Neutrophil (primary cell): ENCODE measurements at regions not wholly inside any gene's neighbourhood (a gene's known extent, or its start where the extent isn't known, plus 50 kb on each side); places are given as distances from the start of the nearest gene placed in this dataset.

ENCODE experiments used
- H3K27ac ChIP-seq: fragments of 200-600 bp; sonication (generic); 2 replicates; pipeline ENCODE4 v1.5.1; 2016; ENCODE audit warnings: mild to moderate bottlenecking, moderate library complexity
- H3K27me3 ChIP-seq: fragments of 200-600 bp; sonication (generic); 2 replicates; pipeline ENCODE4 v1.6.0; 2016; ENCODE audit warnings: mild to moderate bottlenecking
- H3K36me3 ChIP-seq: fragments of 200-600 bp; sonication (generic); 2 replicates; pipeline ENCODE4 v1.5.1; 2017
- H3K4me1 ChIP-seq, 2 experiments: fragments of 200-600 bp in 1 of 2; sonication (generic) in 1 of 2; 1 replicate in 1 of 2; 2 replicates in 1 of 2; pipeline versions ENCODE4 v1.5.1 to v1.6.1; 2013 to 2016; ENCODE audit warnings: low read depth in 1 of 2, low read length in 1 of 2, mild to moderate bottlenecking in 1 of 2, moderate library complexity in 1 of 2; ENCODE audit not compliant: control insufficient read depth in 1 of 2, insufficient read depth in 1 of 2
- H3K4me3 ChIP-seq, 2 experiments: fragments of 200-600 bp in 1 of 2; sonication (generic) in 1 of 2; 1 replicate in 1 of 2; 2 replicates in 1 of 2; pipeline ENCODE4 v1.5.1; 2013 to 2016; ENCODE audit warnings: low read depth in 1 of 2, low read length in 1 of 2, mild to moderate bottlenecking in 1 of 2, moderate library complexity in 1 of 2
- H3K9me3 ChIP-seq: fragments of 200-600 bp; sonication (generic); 2 replicates; pipeline ENCODE4 v1.5.1; 2016
- CTCF ChIP-seq: fragments of 200-600 bp; sonication (generic); IDR thresholded peaks from 2 replicates; pipeline ENCODE4 v1.5.1; 2016; ENCODE audit warnings: antibody characterized with exemption

DNA sequence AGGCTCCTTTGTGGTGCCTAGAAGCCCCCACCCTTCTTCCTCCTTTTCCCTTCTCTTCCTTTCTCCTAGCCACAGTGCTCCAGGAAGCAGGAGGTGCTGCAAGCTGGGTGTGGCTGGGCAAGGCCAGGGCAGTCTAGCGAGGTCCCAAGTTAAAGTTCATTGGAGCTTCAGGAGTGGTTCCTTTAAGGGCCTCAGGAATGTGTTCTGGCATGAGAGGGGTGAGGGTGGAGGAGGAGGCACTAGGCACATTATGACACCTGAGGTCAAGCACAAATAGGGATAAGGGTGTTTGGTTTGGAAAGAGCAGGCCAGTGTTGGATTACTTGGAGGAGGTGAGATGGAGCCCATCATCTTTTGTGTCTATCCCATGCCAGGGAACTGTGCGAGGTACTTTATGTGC, 258.7 kb downstream of the TLE3 start:
- Histone ChIP-seq H3K4me3 (no peak overlapping the region), H3K27ac (no peak overlapping the region), H3K9me3 (no peaks in the 10 kb centered on the region), H3K36me3 (no peaks in the 10 kb centered on the region), H3K27me3 (no peaks in the 10 kb centered on the region), H3K4me1 (peaks cover 3 to 4% of the 10 kb centered on the region in 2 experiments)
- no peak for TF ChIP-seq CTCF

GRCh38 chr15:69841113-69841828, 256.4 kb downstream of the TLE3 start:
- no peak overlapping the region for H3K4me3 ChIP-seq
- no peaks in the 10 kb centered on the region for H3K27me3 ChIP-seq
- TF ChIP-seq CTCF: no peak
- H3K27ac ChIP-seq: no peak overlapping the region
- no peaks in the 10 kb centered on the region for H3K36me3 ChIP-seq
- H3K4me1 ChIP-seq: peaks cover 3 to 4% of the 10 kb centered on the region in 2 experiments
- no peaks in the 10 kb centered on the region for H3K9me3 ChIP-seq

DNA sequence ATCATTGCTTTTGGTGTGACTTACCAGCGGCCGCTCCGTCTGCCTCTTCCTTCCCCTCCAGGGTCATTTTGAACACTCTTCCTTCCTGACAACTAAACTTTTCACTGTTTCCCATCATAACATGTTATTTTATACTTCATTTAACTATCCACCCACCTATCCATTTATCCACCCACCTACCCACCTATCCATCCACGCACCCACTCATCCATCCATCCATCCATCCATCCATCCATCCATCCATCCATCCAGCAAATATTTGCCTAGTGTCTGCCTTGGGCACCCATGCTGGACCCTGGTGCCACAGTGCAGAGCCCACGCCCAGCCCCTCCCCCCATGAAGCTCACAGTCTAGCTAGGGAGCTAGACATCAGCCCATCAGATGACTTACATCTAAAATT, 254.9 kb downstream of the TLE3 start:
- H3K4me3 ChIP-seq: no peak overlapping the region
- H3K27ac ChIP-seq: no peak overlapping the region
- TF ChIP-seq CTCF: no peak
- H3K27me3 ChIP-seq: no peaks in the 10 kb centered on the region
- H3K4me1 ChIP-seq: peaks cover under 1 to 4% of the 10 kb centered on the region in 2 experiments
- no peaks in the 10 kb centered on the region for H3K36me3 ChIP-seq
- no peaks in the 10 kb centered on the region for H3K9me3 ChIP-seq

- Histone ChIP-seq H3K4me3 (no peak overlapping the region), H3K36me3 (no peaks in the 10 kb centered on the region), H3K27ac (no peak overlapping the region), H3K27me3 (no peaks in the 10 kb centered on the region), H3K9me3 (no peaks in the 10 kb centered on the region), H3K4me1 (peaks cover 0 to 4% of the 10 kb centered on the region in 2 experiments)
- TF ChIP-seq CTCF: no peak
Observed at GRCh38 chr15:69843276-69843899, 254.3 kb downstream of the TLE3 start.

DNA sequence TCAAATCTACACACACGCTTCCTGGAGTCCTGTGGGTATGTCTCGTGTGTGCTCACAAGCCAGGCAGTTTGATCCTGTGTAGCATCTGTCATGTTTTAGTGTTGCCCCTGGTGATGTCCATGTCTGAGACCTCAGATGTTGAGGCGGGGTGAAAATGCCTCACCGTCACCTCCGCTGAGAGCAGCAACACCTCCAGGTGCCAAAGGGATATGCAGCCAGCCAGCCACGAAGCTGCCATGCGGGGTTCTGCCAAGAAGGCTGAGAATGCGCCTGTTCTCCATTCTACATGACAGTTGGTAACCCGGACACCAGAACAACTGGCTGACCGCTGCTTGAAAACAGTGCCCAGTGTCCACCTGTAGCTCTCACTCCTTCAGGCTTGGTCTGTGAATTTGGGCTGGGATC, 253.8 kb downstream of the TLE3 start:
- H3K27me3 ChIP-seq: no peaks in the 10 kb centered on the region
- H3K4me3 ChIP-seq: no peak overlapping the region
- H3K9me3 ChIP-seq: no peaks in the 10 kb centered on the region
- peaks cover 0 to 2% of the 10 kb centered on the region in 2 experiments for H3K4me1 ChIP-seq
- H3K36me3 ChIP-seq: no peaks in the 10 kb centered on the region
- H3K27ac ChIP-seq: no peak overlapping the region
- TF ChIP-seq CTCF: no peak
